Prostate gland (tissue), 2 donors: ENCODE measurements at regions not wholly inside any gene's neighbourhood (a gene's known extent, or its start where the extent isn't known, plus 50 kb on each side); places are given as distances from the start of the nearest gene placed in this dataset.

ENCODE experiments used
- DNase-seq: peaks from one replicate; pipeline ENCODE4 v3.0.0-alpha.2; 2019; ENCODE audit warnings: low spot score
- H3K27ac ChIP-seq, 2 donors: fragments of 200-600 bp; sonication (generic); 2 replicates each; pipeline ENCODE4 v1.5.1; 2017 to 2019
- H3K27me3 ChIP-seq: fragments of 200-600 bp; sonication (generic); replicated peaks from 2 replicates; pipeline ENCODE4 v1.5.1; 2019; ENCODE audit not compliant: insufficient read depth
- H3K36me3 ChIP-seq, 2 donors: fragments of 200-600 bp; sonication (generic); 1 replicate in 1 of 2; 2 replicates in 1 of 2; pipeline versions ENCODE4 v1.5.1 to v1.8.1; 2017 to 2019
- H3K4me1 ChIP-seq: fragments of 200-600 bp; sonication (generic); replicated peaks from 2 replicates; pipeline ENCODE4 v1.5.1; 2019
- H3K4me3 ChIP-seq, 2 donors: fragments of 200-600 bp; sonication (generic); 2 replicates each; pipeline ENCODE4 v1.5.1; 2017 to 2019
- H3K9me3 ChIP-seq: fragments of 200-600 bp; sonication (generic); 2 replicates; pipeline ENCODE4 v1.5.1; 2017
- POLR2A ChIP-seq: fragments of 450-650 bp; IDR thresholded peaks from one replicate; pipeline ENCODE4 v1.6.1; 2016; ENCODE audit warnings: antibody characterized with exemption, mild to moderate bottlenecking
- POLR2AphosphoS5 ChIP-seq: sonication (generic); formaldehyde crosslinking; IDR thresholded peaks from one replicate; pipeline ENCODE4 v1.6.1; 2017; ENCODE audit warnings: antibody characterized with exemption
- WGBS: methylation state at CpG from one replicate; pipeline ENCODE4 v1.1.5; 2018; 5-methylcytosine and 5-hydroxymethylcytosine counted together
- intact Hi-C: fragments of 100-400 bp; cut with DNase I; formaldehyde crosslinking; loops from one replicate; pipeline ENCODE4 v1.14.2; 2022
- TF ChIP-seq, protein P1 (sequence below), 4 experiments: fragments of 200-600 bp in 2 of 4; fragments of 450-650 bp in 2 of 4; sonication (generic) in 2 of 4; IDR thresholded peaks; 1 replicate in 3 of 4; 2 replicates in 1 of 4; pipeline ENCODE4 v1.5.1; 2016 to 2019; ENCODE audit warnings: antibody characterized with exemption in 4 of 4, mild to moderate bottlenecking in 2 of 4, moderate library complexity in 2 of 4

GRCh38 chr10:5268743-5269142, 72.1 kb downstream of the AKR1C4 start:
- TF ChIP-seq, protein P1, sequence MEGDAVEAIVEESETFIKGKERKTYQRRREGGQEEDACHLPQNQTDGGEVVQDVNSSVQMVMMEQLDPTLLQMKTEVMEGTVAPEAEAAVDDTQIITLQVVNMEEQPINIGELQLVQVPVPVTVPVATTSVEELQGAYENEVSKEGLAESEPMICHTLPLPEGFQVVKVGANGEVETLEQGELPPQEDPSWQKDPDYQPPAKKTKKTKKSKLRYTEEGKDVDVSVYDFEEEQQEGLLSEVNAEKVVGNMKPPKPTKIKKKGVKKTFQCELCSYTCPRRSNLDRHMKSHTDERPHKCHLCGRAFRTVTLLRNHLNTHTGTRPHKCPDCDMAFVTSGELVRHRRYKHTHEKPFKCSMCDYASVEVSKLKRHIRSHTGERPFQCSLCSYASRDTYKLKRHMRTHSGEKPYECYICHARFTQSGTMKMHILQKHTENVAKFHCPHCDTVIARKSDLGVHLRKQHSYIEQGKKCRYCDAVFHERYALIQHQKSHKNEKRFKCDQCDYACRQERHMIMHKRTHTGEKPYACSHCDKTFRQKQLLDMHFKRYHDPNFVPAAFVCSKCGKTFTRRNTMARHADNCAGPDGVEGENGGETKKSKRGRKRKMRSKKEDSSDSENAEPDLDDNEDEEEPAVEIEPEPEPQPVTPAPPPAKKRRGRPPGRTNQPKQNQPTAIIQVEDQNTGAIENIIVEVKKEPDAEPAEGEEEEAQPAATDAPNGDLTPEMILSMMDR (IDR thresholded peaks at IDR 0.05) = no peak
- no peak for TF ChIP-seq POLR2AphosphoS5
- TF ChIP-seq POLR2A = no peak
- H3K27ac ChIP-seq = no peak overlapping the region
- H3K27me3 ChIP-seq = no peaks in the 10 kb centered on the region
- H3K9me3 ChIP-seq = no peaks in the 10 kb centered on the region
- no peak overlapping the region for H3K4me3 ChIP-seq
- intact Hi-C loops = no loop called here
- H3K4me1 ChIP-seq = no peaks in the 10 kb centered on the region
- 94% methylated on average over 1 of the region's 1 CpG for WGBS
- DNase-seq = no peak
- no peaks in the 10 kb centered on the region for H3K36me3 ChIP-seq

GRCh38 chr10:5269791-5270190, 73.2 kb downstream of the AKR1C4 start:
- H3K4me1 ChIP-seq = no peaks in the 10 kb centered on the region
- intact Hi-C loops = no loop called here
- DNase-seq = no peak

DNA sequence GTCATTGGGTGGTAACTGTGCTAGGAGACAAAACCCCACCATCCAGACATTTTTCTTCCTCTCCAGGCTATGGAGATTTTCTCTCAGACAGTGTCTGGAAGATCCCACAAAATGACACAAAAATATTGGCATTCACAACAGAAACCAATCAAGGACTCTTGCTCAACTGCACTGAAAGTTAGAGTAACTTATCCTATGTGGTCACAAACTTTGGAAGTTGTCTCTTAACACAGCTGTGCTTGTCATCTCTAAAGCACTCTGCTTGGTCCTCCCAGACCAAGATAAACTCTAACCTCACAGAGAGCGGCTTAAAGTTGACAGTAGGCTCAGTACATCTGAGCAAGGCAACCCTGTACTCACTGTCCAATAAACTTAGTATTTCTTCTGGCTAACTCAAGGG, 74.9 kb downstream of the AKR1C4 start:
- no peak overlapping the region for H3K4me3 ChIP-seq
- no peaks in the 10 kb centered on the region for H3K36me3 ChIP-seq
- no peak overlapping the region for H3K27ac ChIP-seq
- intact Hi-C loops = no loop called here
- no peaks in the 10 kb centered on the region for H3K27me3 ChIP-seq
- TF ChIP-seq POLR2A = no peak
- TF ChIP-seq POLR2AphosphoS5 = no peak
- TF ChIP-seq, protein P1 (IDR thresholded peaks at IDR 0.05) = no peak
- H3K4me1 ChIP-seq = no peaks in the 10 kb centered on the region
- DNase-seq = no peak
- no peaks in the 10 kb centered on the region for H3K9me3 ChIP-seq
- WGBS = 85% methylated on average over 1 of the region's 1 CpG

More at GRCh38 chr10:5269791-5270190, 73.2 kb downstream of the AKR1C4 start:
- H3K4me3 ChIP-seq = no peak overlapping the region
- TF ChIP-seq, protein P1 (IDR thresholded peaks at IDR 0.05) = no peak
- no peaks in the 10 kb centered on the region for H3K9me3 ChIP-seq
- no peaks in the 10 kb centered on the region for H3K27me3 ChIP-seq
- no peaks in the 10 kb centered on the region for H3K36me3 ChIP-seq
- no peak overlapping the region for H3K27ac ChIP-seq

DNA sequence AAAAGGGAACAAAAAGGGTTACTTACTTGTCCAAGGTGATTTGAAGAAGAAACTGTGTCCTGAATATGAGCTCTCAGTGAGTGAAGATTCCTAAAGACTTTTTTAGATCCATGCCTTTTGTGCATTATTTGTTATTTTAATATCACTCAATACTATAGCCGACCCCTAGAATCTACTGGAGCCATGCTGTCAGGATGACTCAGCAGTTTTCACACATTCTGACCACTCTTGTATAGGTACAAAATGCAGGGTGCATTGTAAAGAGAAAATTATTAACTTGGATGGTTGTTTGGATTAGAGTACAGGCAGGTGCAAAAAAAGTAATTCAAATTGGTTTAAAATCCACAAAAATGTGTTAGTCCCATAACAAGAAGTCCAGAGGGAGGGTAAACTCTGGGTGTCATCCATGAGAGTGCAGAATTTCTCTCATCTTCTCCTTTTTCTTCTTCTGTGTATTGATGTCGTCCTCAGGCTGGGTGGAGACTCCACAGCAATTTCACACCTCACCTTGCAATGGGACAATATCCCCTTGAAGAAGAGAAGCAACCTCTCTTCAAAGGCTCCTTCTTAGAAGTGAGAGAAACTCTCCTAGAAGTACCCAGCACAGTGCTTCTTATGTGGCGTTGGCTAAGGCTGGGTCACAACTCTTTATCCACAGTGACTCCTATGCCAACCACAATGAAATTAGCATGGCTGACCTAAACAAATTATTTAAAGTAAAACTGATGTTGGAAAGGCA, 75.6 kb downstream of the AKR1C4 start:
- H3K4me1 ChIP-seq = no peaks in the 10 kb centered on the region
- no peak for DNase-seq
- H3K9me3 ChIP-seq = no peaks in the 10 kb centered on the region
- 86% methylated on average over 3 of the region's 3 CpGs for WGBS
- H3K36me3 ChIP-seq = no peaks in the 10 kb centered on the region
- H3K4me3 ChIP-seq = no peak overlapping the region
- no peak for TF ChIP-seq POLR2A
- TF ChIP-seq, protein P1 (IDR thresholded peaks at IDR 0.05) = no peak
- no peak for TF ChIP-seq POLR2AphosphoS5
- H3K27me3 ChIP-seq = no peaks in the 10 kb centered on the region
- intact Hi-C loops = no loop called here
- no peak overlapping the region for H3K27ac ChIP-seq

GRCh38 chr10:5274795-5275194, 78.2 kb downstream of the AKR1C4 start:
- no peak for DNase-seq
- H3K4me3 ChIP-seq = no peak overlapping the region
- 97% methylated on average over 5 of the region's 5 CpGs for WGBS
- H3K36me3 ChIP-seq = no peaks in the 10 kb centered on the region
- H3K9me3 ChIP-seq = no peaks in the 10 kb centered on the region
- peaks cover 2% of the 10 kb centered on the region for H3K27me3 ChIP-seq
- H3K4me1 ChIP-seq = no peaks in the 10 kb centered on the region
- intact Hi-C loops = no loop called here
- no peak overlapping the region for H3K27ac ChIP-seq
- TF ChIP-seq POLR2AphosphoS5 (no peak), POLR2A (no peak)
- TF ChIP-seq, protein P1 (IDR thresholded peaks at IDR 0.05) = no peak
